Smooth muscle cell of the brain vasculature (primary cell): ENCODE measurements at regions not wholly inside any gene's neighbourhood (a gene's known extent, or its start where the extent isn't known, plus 50 kb on each side); places are given as distances from the start of the nearest gene placed in this dataset.

Source experiments
- DNase-seq: peaks from one replicate; pipeline ENCODE4 v3.0.0-alpha.2; 2012; ENCODE audit warnings: low read depth, low spot score

GRCh38 chr4:153852501-153852900, 63.6 kb upstream of the SFRP2 start:
- no peak for DNase-seq

- no peak for DNase-seq
These were observed 61.8 kb upstream of the SFRP2 start for GRCh38 chr4:153850533-153851280.

- no peak for DNase-seq
These were observed 55.3 kb upstream of the SFRP2 start for GRCh38 chr4:153844144-153844543.
